NB4 (cell line): ENCODE measurements at regions not wholly inside any gene's neighbourhood (a gene's known extent, or its start where the extent isn't known, plus 50 kb on each side); places are given as distances from the start of the nearest gene placed in this dataset.

Experiments
- TF ChIP-seq, protein P1 (sequence below): IDR thresholded peaks from one replicate; pipeline ENCODE4 v1.5.1; 2012; ENCODE audit warnings: low read depth, low read length
- TF ChIP-seq, protein P2 (sequence below): IDR thresholded peaks from 2 replicates; pipeline ENCODE4 v1.6.1; 2011; ENCODE audit warnings: low read depth, low read length

DNA sequence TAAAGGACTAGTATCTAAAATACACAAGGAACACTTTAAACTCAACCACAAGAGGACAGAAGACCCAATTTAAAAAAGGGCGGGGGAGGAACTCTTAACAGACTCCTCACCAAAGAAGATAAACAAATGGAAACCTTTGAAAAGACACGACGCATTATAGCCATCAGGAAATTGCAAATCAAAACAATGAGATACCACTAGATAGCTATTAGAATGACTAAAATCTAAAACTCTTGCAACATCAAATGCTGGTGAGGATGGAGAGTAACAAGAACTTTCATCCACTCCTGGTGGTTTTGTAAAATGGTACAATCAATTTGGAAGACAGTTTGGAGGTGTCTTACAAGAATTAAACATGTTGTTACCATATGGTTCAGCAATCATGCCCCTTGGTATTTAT is 708.2 kb downstream of the BRINP3 start:
- TF ChIP-seq, protein P1, sequence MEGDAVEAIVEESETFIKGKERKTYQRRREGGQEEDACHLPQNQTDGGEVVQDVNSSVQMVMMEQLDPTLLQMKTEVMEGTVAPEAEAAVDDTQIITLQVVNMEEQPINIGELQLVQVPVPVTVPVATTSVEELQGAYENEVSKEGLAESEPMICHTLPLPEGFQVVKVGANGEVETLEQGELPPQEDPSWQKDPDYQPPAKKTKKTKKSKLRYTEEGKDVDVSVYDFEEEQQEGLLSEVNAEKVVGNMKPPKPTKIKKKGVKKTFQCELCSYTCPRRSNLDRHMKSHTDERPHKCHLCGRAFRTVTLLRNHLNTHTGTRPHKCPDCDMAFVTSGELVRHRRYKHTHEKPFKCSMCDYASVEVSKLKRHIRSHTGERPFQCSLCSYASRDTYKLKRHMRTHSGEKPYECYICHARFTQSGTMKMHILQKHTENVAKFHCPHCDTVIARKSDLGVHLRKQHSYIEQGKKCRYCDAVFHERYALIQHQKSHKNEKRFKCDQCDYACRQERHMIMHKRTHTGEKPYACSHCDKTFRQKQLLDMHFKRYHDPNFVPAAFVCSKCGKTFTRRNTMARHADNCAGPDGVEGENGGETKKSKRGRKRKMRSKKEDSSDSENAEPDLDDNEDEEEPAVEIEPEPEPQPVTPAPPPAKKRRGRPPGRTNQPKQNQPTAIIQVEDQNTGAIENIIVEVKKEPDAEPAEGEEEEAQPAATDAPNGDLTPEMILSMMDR = no peak
- TF ChIP-seq, protein P2, sequence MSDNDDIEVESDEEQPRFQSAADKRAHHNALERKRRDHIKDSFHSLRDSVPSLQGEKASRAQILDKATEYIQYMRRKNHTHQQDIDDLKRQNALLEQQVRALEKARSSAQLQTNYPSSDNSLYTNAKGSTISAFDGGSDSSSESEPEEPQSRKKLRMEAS = no peak
